Vagina (tissue), 2 donors: ENCODE measurements at regions not wholly inside any gene's neighbourhood (a gene's known extent, or its start where the extent isn't known, plus 50 kb on each side); places are given as distances from the start of the nearest gene placed in this dataset.
"Not testable (repeated sequence)": the region's sequence is repeated elsewhere in the genome, so short reads cannot be mapped to it uniquely, and the experiment has no call there.

Experiments used
- POLR2A ChIP-seq, 2 donors: fragments of 450-650 bp; IDR thresholded peaks; one replicate each; pipeline ENCODE4 v1.6.1; 2017; ENCODE audit warnings: antibody characterized with exemption in 2 of 2, mild to moderate bottlenecking in 2 of 2, moderate library complexity in 2 of 2
- TF ChIP-seq, protein P1 (sequence below), 3 experiments: fragments of 450-650 bp in 2 of 3; fragments of 200-600 bp in 1 of 3; sonication (generic) in 1 of 3; IDR thresholded peaks; one replicate each; pipeline ENCODE4 v1.5.1; 2017 to 2019; ENCODE audit warnings: antibody characterized with exemption in 3 of 3, mild to moderate bottlenecking in 2 of 3, moderate library complexity in 2 of 3

DNA sequence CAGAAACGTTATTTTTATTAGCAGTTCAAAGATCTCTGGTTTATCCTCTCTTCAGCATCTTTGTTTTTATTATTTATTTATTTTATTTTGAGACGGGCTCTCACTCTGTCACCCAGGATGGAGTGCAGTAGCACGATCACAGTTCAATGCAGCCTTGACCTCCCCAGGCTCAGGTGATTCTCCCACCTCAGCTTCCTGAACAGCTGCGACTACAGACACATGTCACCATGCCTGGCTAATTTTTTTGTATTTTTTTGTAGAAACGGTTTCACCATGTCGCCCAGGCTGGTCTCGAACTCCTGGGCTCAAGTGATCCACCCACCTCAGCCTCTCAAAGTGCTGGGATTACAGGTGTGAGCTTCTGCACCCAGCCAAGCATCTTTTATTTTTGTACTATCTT is 147.7 kb downstream of the CDRT15L2 start:
- not testable (repeated sequence) for TF ChIP-seq POLR2A (IDR thresholded peaks at IDR 0.05)
- TF ChIP-seq, protein P1, sequence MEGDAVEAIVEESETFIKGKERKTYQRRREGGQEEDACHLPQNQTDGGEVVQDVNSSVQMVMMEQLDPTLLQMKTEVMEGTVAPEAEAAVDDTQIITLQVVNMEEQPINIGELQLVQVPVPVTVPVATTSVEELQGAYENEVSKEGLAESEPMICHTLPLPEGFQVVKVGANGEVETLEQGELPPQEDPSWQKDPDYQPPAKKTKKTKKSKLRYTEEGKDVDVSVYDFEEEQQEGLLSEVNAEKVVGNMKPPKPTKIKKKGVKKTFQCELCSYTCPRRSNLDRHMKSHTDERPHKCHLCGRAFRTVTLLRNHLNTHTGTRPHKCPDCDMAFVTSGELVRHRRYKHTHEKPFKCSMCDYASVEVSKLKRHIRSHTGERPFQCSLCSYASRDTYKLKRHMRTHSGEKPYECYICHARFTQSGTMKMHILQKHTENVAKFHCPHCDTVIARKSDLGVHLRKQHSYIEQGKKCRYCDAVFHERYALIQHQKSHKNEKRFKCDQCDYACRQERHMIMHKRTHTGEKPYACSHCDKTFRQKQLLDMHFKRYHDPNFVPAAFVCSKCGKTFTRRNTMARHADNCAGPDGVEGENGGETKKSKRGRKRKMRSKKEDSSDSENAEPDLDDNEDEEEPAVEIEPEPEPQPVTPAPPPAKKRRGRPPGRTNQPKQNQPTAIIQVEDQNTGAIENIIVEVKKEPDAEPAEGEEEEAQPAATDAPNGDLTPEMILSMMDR (IDR thresholded peaks at IDR 0.05): not testable (repeated sequence)
